Mucosa of descending colon (tissue), 3 donors: ENCODE measurements at regions not wholly inside any gene's neighbourhood (a gene's known extent, or its start where the extent isn't known, plus 50 kb on each side); places are given as distances from the start of the nearest gene placed in this dataset.

ENCODE experiments used
- ATAC-seq: fragments of 200-7000 bp; cut with Tn5 transposase; one replicate; pipeline ENCODE4 v1.9.1; 2020; ENCODE audit warnings: mild to moderate bottlenecking, moderate library complexity
- DNase-seq, 3 donors: peaks; one replicate each; pipeline ENCODE4 v3.0.0-alpha.2; 2020
- H3K36me3 ChIP-seq: fragments of 200-600 bp; one replicate; pipeline ENCODE4 v1.8.0; 2021; ENCODE audit warnings: low read depth, mild to moderate bottlenecking
- H3K4me1 ChIP-seq: fragments of 200-600 bp; one replicate; pipeline ENCODE4 v1.8.0; 2021; ENCODE audit warnings: low read depth, mild to moderate bottlenecking
- H3K4me3 ChIP-seq: fragments of 200-600 bp; one replicate; pipeline ENCODE4 v1.8.0; 2021; ENCODE audit warnings: mild to moderate bottlenecking
- H3K9me3 ChIP-seq: fragments of 200-600 bp; one replicate; pipeline ENCODE4 v1.8.0; 2021; ENCODE audit warnings: mild to moderate bottlenecking
- intact Hi-C, 2 donors: fragments of 100-400 bp; cut with DNase I in 1 of 2; cut with micrococcal nuclease in 1 of 2; formaldehyde crosslinking; loops; one replicate each; pipeline versions ENCODE4 v1.11.0 to v1.11.1; 2022; cut with DNase I, micrococcal nuclease
- TF ChIP-seq, protein P1 (sequence below): fragments of 200-600 bp; IDR thresholded peaks from one replicate; pipeline ENCODE4 v1.8.0; 2022; ENCODE audit warnings: antibody characterized with exemption, mild to moderate bottlenecking
- donor health status: DM: no; HTN: no; CAD: no; lungs with moderate emphysema.
- donor health status: DM: no; HTN: no; CAD: no.
- donor health status: DM: no; HTN: yes; CAD: no.

- no peaks in the 10 kb centered on the region for H3K36me3 ChIP-seq
- TF ChIP-seq, protein P1, sequence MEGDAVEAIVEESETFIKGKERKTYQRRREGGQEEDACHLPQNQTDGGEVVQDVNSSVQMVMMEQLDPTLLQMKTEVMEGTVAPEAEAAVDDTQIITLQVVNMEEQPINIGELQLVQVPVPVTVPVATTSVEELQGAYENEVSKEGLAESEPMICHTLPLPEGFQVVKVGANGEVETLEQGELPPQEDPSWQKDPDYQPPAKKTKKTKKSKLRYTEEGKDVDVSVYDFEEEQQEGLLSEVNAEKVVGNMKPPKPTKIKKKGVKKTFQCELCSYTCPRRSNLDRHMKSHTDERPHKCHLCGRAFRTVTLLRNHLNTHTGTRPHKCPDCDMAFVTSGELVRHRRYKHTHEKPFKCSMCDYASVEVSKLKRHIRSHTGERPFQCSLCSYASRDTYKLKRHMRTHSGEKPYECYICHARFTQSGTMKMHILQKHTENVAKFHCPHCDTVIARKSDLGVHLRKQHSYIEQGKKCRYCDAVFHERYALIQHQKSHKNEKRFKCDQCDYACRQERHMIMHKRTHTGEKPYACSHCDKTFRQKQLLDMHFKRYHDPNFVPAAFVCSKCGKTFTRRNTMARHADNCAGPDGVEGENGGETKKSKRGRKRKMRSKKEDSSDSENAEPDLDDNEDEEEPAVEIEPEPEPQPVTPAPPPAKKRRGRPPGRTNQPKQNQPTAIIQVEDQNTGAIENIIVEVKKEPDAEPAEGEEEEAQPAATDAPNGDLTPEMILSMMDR = no peak
- no peaks in the 10 kb centered on the region for H3K9me3 ChIP-seq
- no peak overlapping the region for H3K4me3 ChIP-seq
- no peaks in the 10 kb centered on the region for H3K4me1 ChIP-seq
- intact Hi-C loops = no loop called here
- no peak for DNase-seq
- no peak for ATAC-seq
Measured at GRCh38 chr10:105761576-105762260, 1120.6 kb downstream of the SORCS3 start.

DNA sequence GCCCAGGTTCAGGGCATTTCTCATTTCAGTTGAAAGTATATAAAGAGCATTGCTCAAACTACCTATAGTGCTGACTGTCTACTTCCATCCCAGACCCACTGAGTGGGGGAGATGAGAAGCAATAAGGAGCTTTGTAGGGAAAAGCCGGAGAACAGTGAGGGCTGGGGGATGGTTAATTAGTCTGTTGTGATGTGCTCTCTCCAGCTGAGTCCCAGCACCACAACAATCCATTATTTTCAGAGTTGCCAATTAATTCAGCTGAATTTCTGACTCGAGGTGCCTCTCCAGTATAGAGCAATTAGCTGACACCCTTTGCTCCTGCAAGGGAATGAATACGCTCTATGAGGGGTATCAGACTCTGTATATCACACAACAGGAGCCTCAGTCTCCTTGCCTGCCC lies 1118.6 kb downstream of the SORCS3 start:
- TF ChIP-seq, protein P1 = no peak
- intact Hi-C loops = no loop called here
- DNase-seq = no peak
- no peak for ATAC-seq
- Histone ChIP-seq H3K9me3 (no peaks in the 10 kb centered on the region), H3K4me3 (no peak overlapping the region), H3K4me1 (no peaks in the 10 kb centered on the region), H3K36me3 (no peaks in the 10 kb centered on the region)

DNA sequence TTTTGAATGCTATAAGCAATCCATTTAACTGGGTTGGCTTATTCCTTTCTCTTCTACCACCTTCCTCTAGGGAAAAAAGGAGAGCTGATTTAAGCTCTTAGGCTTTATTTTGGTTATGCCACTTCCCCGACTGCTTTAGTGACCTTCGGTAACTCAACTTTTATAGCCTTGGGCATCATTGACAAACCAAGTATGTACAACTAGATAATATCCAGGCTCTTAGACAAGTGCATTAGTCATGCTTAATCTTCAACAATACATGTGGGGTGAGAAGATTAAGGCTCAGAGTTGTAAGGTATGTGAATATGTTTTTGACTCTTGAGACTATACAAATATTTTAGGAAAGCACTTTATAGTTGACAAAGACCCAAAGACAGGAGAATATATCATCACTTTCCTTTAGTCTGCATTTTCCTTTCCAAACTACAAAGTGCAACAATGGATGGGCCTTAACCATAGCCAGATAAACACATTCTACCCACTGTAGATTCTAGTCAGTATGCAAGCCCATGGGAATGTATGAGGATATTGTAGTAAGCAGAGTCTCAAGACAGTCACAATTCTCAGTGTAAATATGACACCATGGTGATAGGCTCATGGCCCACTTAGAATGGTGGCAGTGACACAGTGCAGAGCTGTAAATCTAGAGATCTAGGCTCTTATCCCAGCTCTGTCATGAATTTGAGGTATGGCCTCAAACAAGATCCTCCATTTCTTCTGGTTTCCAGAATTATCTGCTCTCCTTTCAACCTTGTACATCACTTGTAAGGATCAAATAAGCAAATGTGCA lies 1117.3 kb downstream of the SORCS3 start:
- ATAC-seq = no peak

DNA sequence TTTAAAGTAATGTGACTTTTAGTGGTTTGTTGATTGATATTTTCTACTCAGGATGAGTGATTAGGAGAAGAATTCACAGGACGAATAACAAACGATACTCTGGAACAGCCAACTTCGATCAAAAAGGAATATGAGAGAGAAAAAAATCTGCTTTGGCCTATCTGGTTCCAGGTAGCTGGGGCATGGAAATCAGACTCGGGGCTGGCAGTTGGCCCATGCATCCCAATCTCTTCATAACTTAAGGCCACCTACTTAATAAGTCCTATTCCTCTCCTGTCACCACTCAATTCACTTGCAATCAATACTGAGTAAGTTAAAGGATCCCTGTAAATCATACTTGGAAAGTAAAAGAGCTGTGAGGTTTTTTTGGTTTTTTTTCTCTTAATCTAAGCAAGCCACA lies 1116.2 kb downstream of the SORCS3 start:
- ATAC-seq (no peak), DNase-seq (no peak)
- H3K9me3 ChIP-seq = no peaks in the 10 kb centered on the region
- intact Hi-C loops = no loop called here
- no peak overlapping the region for H3K4me3 ChIP-seq
- H3K4me1 ChIP-seq = no peaks in the 10 kb centered on the region
- TF ChIP-seq, protein P1 = no peak
- H3K36me3 ChIP-seq = no peaks in the 10 kb centered on the region

More for the DNA sequence above, 1117.3 kb downstream of the SORCS3 start:
- Histone ChIP-seq H3K4me1 (no peaks in the 10 kb centered on the region), H3K4me3 (no peak overlapping the region), H3K9me3 (no peaks in the 10 kb centered on the region), H3K36me3 (no peaks in the 10 kb centered on the region)
- TF ChIP-seq, protein P1 = no peak
- intact Hi-C loops = no loop called here
- DNase-seq = no peak

DNA sequence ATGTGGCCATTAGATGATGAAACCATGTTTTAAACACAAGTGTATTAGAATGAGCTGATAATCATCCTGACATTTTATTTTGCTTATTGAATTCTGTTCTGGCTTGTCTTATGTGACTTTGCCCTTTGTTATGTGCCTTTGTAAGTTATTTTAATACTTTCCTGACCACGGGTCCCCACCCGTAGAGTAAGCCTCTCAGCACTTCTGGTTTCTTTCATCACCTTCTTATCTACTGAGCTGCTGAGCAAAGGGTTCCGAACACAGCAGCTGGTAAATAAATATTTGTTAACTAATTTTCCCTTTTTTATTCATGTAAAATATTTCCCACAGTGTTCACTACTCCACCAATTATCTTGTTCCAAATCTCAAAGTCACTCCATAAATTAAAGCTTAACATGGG lies 1115.3 kb downstream of the SORCS3 start:
- no peak for DNase-seq

More for the DNA sequence above, 1115.3 kb downstream of the SORCS3 start:
- ATAC-seq = no peak
- Histone ChIP-seq H3K4me1 (no peaks in the 10 kb centered on the region), H3K36me3 (no peaks in the 10 kb centered on the region), H3K4me3 (no peak overlapping the region), H3K9me3 (no peaks in the 10 kb centered on the region)
- TF ChIP-seq, protein P1 = no peak
- intact Hi-C loops = no loop called here
